ENCODE measurements at regions not wholly inside any gene's neighbourhood (a gene's known extent, or its start where the extent isn't known, plus 50 kb on each side); places are given as distances from the start of the nearest gene placed in this dataset.
A peak's percentile ranks its signal among the peaks of the same experiment; 100 is the strongest.
"Not testable (repeated sequence)": the region's sequence is repeated elsewhere in the genome, so short reads cannot be mapped to it uniquely, and the experiment has no call there.

DNA sequence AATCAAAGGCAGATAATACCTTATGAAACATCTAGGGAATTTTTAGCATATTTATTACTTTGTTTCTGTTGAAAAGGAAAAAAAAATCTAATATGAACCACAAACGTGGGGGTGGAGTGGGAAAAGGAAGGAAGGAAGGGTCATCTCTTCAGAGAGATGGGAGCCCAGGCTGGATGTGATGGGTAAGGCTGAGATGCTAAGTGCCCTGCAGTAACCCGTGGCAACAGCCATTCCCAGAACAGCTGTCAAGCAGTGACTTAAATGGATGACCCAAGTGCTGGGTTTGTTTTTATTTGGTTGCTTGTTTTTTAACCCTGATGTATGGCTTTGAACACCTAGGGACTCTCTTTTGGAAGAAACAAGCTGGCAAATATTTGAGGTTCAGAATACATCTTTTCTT is 50.7 kb upstream of the KLF7 start:
- DNase-seq (ENCODE audit: low read depth) = peak; percentile 40

DNA sequence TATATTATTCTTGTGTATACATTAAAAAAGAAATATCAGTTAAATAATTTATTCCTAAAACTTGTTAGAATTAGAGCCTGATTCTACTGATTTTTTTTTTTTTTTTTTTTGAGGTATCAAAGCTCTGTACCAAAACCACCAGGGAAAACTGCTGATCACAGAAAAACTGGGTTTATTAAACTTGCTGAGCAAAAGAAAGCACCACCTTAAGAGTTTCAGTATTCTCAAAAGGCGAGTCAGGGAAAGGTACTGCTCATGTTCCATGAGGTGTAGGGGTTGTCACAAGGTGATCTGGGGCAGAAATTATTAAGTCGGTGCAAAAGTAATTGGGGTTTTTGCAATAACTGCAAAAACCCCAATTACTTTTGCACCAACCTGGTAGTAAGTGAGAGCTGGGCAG is 51.7 kb upstream of the KLF7 start:
- DNase-seq (ENCODE audit: low read depth) = no peak

DNA sequence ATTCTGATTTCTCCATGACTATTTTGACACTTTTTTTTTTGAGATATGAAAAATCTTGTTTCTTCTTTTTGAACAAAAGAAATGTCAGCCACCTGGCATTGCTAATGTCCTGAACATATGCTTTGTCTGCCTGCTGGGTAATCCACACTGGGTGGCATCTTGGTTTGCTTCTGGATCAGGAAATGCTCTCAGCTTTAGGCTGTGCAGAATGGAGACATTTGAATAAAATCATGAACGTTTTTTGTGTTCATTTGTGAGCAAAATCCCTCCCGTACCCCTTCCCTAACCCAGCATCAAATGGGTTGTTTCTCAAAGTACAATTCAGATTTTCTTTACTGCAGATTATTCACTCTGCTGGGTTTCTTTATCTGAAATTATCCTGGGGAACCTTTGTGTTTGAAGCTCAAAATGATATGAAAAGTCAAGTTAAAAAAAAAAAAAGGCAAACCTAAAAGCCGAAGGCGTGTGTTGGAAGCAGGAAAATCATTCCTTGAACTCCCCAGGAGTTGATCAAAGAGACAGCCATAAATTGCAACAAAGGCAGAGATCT is 53.4 kb upstream of the KLF7 start:
- no peak for DNase-seq (ENCODE audit: low read depth)

DNA sequence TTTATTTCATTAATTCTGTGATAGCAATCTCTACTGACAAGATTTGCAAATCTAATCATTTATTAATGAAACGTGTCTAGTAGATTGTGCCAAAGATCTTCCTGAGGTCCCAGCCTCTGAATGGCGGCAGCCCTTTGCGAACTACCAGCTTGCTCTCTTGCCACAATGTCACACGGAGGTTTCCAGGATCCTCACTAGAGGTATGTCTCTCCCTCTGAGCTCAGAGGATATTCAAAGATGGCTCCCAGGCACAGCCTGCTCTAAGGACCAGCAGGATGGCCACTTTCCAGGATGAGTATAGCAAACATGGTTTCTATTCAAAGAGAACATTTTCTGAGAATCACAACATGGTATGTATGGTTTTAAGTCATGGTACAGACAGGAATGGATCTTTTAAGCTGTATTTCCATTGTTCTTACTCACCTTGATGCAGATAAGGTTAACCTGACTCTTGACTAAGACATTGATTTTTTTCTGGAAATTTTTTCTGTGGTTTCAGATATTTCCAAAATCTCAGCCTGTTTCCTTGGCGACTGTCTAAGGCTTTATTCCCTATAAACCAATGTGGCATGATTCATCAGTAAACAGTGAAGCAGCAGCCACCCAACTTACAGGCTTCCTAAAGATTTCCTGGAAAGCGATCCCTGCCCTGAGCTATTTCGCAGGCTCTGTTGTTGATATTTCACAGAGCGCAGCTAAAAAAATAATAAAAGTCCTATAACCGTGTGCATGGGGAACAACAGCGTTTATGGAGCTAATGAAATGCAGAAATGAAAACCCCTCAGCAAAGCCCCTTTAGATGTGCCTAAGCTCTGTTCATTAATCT is 54.1 kb upstream of the KLF7 start:
- peak; percentile 47 for DNase-seq (ENCODE audit: low read depth)

DNA sequence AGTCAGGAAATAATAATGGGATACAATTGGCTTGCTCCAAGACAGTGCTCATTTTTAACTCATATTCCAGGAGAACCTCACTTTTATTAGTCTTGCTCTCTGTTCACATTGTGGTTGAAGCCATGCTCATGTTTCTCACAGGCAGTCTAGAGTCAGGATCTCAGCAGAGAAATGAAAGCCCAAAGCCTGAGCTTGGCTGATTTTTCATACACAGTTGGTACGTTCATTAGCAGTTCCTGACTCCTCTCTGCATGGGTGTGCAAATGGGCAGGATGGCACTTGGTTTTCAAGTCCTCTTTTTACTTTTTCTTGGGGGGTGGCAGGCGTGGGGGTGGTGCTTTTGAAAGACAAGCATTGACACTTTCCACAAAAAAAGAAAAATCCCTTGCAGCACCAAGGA is 56.0 kb upstream of the KLF7 start:
- no peak for DNase-seq (ENCODE audit: low read depth)

DNA sequence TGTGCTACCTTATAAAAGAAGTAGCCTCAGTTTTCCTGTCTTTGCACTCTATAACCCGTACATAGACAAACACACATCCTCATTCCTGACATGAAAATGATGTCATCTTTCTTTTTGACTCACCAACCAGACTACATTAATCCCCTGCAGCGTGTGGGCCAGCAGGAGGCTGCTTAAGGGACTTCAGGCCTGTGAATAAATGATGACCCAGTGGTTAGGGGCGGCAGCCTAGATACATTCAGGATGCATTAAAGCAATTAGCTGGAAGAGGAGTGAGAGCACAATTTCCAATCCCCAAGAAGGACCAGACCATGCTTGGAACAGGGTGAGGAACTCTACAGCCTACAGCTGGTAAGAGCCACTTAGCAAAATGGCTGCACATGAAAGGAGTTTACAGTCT is 57.3 kb upstream of the KLF7 start:
- DNase-seq (ENCODE audit: low read depth) = peak; percentile 72

DNA sequence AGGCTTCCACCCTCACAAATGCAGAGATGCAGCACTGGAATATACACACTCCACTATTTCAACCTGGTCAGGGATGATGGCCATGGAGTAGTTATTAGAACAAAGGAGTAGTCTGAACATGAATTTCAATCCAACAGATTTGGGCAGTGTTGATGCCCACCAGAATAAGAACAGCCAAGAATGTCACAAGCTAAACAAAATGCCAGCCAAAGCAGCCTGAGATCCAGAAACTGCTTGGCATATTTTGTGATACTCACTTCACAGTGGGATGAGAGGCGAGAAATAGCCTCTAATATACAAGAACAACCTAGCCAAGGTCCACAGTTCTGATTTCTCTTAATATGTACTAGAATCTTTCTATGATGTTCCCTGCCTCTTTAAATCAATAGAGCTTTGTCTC is 58.6 kb upstream of the KLF7 start:
- no peak for DNase-seq (ENCODE audit: low read depth)

DNA sequence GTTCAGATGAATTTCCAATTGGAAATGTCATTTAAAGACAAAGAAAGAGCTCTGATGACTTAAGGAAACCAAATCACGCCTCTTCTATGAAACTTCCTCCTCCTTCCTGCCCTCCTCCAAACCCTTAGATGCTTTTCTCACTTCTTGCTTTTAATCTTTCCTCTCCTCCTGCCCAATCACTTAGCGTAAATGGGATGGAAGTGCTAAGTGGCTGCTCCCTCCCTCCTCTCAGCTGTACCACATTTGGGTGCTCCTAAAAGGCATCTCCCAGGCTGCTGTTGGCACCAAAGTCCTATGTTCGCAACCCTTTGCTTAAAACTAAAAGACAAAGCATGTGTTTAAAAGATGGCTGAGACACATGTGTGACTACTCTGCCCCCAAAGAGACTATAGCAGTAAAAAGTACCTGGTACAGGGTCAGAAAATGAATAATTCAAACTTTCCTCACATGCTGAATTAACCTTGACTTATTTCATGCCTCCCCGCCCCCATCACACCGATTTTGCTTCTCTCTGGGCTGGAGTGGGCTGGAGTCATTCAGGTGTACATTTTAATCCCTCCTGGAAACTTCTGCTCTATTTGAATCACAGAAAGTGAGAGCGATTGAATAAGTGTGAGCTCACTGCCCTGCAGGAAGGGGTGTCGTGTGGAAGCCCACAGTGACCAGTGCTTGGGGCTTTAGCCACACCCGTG is 59.2 kb upstream of the KLF7 start:
- no peak for DNase-seq (ENCODE audit: low read depth)

DNA sequence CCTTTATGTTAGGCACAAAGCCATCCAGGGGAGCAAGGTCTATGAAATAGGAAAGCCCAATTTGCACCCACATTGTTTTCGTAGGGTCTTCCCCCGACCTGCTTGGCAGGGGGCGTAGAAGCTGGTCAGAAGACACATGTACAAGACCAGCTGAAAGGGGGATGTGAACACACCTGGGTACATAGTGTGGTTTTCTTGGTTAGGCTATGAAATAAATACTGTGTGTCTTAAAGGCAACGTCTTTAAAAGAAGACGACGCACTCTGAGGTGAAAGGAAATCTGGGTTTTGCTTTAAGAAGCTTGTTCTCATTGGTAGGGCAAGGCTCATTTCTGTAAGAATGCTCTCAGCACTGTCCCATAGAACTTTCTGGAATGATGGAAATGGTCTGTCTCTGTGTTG is 60.0 kb upstream of the KLF7 start:
- no peak for DNase-seq (ENCODE audit: low read depth)

DNA sequence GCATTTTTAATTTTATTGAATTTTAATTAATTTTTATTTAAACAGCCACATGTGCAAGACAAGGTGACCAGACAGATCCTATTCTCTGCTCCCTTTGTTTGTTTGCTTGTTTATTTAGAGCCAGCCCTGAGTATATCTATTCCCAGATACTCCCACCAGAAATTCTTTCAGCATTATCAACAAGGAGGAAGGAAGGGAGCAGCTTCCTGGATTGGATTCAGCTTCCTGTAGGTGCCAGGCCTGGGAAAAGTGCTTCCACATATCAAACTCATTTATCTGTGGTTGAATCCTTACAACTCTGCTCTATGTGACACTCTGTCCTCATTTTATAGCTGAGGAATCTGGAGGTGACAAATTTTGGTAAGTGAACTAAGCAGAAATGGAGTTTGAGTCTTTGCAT is 60.5 kb upstream of the KLF7 start:
- no peak for DNase-seq (ENCODE audit: low read depth)

DNA sequence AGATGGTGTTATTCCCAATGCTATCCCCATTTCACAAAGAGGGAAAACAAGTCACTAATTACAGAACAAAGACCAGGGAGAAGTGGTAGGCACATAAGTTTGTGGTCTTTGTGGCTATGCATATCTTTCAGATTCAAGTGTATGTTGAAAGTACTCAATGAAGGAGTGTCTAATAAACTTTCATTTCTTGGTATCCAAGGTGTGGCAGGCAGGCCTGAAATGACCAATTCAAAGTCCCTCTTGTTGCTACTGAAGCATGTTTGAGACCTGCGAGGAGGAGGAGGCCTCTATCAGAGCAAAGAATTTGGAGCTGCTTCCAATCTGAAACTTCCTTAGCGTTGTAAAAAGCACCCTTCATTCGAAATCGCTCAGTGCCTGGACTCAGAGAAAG is 60.9 kb upstream of the KLF7 start:
- no peak for DNase-seq (ENCODE audit: low read depth)

DNA sequence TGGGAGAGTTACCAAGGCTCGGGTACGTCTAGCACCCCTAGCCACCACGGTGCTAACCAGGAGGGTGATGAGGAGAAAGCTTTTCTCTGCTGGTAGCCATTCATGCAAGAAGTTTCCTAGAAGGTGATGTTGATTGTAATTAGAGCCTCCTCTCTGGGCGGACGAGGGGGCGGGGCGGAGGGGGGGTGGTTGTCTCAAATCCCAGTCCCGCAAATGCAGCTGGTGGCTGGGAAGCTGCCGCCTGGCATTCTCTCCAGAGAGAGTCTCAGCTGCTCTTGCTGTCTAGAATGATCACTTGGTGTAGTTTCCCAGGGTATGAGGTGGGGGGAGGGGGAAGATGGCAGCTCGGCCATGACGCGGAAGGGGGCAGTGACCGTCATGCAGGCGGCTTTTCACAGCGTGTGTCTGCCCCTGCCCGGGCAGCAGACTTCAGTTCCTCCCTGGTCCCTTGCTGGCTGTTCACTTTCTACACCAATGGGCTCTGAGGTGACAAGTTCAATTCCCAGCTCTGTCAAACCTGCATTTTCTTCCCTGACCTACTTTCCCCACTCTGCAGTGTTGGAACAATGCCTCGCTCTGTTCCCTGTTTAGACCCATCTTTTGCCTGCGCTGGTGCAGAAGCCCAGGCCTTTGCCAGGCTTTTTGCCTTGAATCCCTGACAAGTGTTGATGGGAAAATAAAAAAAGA is 61.5 kb upstream of the KLF7 start:
- peak; percentile 70 for DNase-seq (ENCODE audit: low read depth)

DNA sequence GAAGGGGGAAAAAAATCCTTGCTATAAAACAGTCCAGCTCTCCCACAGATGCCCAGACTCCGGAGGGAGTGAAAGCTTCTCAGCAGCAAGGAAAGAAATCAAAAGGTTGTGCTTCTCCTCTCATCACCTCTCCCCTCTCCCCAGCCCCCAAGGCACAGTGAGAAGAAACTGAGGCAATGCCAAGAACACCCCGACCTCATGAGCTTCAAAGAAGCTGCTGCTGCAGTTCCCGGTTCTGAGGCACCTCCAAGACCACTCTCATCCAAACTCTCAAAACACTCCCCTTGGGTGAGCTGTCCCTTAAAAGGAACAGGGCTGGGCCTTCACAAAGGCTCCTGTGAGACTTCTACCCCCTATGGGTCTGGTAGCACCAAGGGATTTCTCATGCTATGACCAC is 62.0 kb upstream of the KLF7 start:
- DNase-seq (ENCODE audit: low read depth) = no peak

DNA sequence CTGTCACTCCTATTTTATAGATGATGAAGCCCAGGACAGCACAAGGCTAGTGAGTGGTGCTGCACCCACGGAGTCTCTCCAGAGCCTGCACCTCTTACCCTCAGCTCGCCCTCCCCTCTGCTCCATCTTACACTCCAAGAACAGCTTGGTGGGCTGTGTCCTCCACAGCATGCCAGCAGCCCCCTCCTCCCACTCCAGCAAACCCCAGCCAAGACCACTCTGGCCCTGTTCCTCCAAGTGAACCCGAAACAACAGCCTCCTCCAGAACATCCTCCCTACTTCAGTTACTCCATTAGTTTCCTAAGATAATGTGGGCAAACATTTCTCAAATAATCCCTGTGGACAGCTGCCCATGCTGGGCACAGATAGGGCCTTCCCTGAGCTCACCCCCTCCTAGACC is 62.7 kb upstream of the KLF7 start:
- no peak for DNase-seq (ENCODE audit: low read depth)

DNA sequence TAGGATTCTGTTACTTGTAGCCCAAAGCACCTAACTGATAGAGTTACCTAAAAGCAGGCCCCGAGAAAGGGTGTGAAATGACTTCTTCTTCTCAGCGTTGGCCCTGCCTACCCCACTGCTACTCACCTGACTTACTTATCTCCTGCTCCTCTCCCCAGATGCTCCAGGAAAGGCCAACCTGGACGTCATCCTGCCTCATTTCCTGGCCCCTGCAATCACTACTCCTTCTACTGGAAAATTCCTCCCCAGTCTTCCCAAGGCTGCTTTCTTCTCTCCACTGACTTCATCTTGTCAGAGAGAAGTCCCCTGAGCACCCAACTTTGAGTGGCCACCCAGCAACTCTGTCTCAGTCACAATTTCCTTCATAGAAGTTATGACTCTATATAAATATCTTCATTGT is 63.4 kb upstream of the KLF7 start:
- DNase-seq (ENCODE audit: low read depth) = no peak

DNA sequence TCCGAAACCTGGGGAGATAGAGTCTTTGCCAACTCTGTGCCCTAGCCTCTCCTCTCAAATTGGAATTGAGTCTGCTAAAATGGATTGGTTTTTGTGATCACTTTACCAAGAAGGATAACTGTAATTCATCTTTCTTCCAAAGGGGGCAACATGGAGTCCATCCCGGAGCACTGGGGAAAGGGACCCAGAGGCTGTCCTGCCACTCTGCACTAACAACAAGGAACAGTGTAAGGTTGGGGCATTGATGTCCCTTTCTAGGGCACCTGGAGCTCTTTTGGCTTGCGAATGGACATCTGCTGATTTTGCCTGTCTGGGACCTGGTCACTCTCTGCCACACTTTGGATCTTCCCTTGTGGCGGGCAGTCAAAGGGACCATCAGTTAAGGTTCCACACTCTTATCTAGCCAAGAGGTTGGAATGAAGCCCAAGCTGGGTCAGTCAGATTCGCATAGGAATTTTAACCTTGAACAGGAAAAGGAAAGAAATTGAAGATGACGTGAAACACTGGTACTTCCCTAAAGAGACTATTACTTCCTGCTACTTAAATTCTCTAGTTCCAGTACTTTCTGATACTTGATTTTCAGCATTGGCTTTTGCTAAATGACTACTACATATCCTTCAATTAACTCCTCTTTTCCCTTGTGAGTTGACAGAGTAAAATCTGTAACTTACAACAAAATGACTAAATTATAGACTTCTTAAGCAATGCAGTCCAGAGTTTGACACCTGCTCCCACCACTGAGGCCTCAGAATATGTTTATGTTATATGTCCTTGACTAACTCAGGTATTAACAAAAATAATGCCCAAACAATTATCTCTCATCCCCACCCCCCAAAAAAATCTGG is 64.7 kb upstream of the KLF7 start:
- DNase-seq (ENCODE audit: low read depth) = no peak

DNA sequence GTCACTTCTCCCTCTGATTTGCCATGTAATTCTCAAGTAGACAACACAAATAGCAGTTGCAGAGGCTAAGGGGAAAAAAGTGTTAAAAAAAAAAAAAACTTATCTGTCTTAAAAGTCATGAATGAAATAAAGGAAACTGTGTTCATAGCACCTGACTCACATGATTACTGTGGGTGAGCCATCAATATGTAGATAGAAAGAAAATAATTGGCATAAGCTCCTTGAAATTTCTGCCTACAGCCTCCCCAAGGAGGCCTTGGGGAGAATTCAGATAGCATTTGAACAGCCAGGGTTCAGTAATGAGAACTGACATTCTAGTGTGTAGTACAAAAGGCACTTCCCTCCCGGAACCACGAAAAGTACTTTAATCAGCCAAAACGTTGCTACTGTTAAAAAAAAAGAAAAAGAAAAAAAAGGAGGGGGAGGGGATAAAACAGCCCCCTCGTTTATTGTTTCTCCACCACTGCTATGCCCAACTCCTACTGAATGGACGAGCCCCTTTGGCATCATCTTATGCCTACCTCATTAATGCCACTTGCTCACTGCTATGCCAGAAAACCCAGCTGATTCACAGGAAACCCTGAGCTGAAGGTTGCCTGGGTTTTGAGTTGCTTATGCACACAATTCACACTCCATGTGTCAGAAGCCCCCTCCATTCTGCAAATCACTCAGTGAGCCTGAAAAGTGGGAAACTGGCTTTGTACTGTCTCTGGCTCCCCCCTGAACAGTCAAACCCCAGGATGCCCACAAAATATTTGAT is 65.5 kb upstream of the KLF7 start:
- DNase-seq (ENCODE audit: low read depth) = peak; percentile 53

DNA sequence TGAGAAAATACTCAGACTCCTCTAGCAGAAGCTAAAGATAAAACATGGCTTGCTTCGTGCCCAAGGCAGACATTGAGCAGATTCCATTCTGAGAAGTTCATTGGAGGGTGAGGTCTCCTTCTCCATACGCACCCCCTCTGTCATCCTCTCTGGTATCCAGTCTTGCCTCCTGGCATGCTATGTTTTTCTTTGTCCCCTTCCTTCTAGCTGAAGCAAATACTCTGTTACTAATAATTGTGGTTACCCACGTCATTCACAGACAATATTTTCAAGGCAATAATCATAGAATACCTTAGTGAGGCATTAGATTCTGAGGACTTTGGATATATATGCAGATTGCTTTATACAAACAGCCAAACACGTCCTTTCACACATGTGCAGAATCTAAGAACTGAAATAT is 66.2 kb upstream of the KLF7 start:
- DNase-seq (ENCODE audit: low read depth) = no peak

DNA sequence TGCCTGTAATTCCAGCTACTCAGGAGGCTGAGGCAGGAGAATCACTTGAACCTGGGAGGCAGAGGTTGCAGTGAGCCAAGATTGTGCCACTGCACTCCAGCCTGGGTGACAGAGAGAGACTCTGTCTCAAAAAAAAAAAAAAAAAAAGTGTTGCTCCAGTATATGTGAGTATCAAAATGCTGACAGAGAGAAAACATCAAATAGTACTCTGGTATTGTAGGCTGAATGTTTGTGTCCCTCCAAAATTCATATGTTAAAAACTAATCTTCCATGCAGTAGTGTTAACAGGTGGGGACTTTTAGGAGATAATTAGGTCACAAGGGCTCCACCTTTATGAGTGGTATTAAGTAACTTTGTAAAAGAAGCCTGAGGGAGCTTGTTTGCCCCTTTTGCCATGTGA is 67.4 kb upstream of the KLF7 start:
- not testable (repeated sequence) for DNase-seq (ENCODE audit: low read depth)

DNA sequence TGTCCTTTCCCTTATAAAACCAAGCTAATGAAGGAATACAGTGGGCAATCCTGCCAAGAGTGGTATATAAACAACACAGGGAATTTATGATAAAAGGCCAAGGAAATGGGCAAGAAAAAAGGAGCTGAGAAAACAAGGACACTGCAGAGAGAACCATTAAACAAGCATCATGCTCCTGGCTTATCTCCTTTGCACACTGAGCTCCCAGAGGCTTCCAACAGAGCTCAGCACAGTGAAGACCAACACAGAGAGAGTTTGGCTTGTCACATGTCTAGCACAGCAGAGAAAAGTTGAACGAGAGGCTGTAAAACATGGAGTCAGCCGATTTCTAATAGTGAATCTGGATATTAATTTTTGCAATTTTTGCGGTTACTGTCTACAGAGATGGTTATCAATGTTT is 68.0 kb upstream of the KLF7 start:
- DNase-seq (ENCODE audit: low read depth) = no peak

DNA sequence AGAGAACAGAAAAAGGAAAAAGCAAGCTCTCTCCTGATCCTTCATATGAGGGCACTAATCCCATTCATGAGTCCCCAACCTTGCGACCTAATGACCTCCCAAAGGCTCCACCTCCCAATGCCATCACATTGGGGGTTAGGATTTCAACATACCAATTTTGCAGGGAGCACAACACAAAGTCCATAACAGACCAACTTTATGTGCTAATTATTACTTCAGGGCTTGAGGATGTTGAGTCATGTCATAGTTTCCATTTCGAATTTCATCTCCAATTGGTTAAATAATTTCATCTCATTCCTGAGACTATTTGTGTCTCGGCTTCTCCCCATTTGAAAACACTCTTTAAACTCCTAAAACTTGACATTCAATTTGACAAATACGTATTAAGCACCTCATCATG is 69.9 kb upstream of the KLF7 start:
- DNase-seq (ENCODE audit: low read depth) = no peak

Data from LHCN-M2 (cell line).